Skeletal muscle tissue (tissue), 3 donors: ENCODE measurements at regions not wholly inside any gene's neighbourhood (a gene's known extent, or its start where the extent isn't known, plus 50 kb on each side); places are given as distances from the start of the nearest gene placed in this dataset.
A peak's percentile ranks its signal among the peaks of the same experiment; 100 is the strongest.

Experiments
- H3K27ac ChIP-seq: one replicate; pipeline ENCODE4 v1.7.0; 2013; ENCODE audit warnings: mild to moderate bottlenecking, low read depth, low read length, inconsistent platforms
- H3K27me3 ChIP-seq, 3 donors: one replicate each; pipeline ENCODE4 v1.7.0; 2013; ENCODE audit warnings: low read length in 3 of 3; ENCODE audit not compliant: control insufficient read depth in 3 of 3, insufficient read depth in 3 of 3
- H3K36me3 ChIP-seq, 3 donors: one replicate each; pipeline ENCODE4 v1.7.0; 2013; ENCODE audit warnings: low read length in 3 of 3; ENCODE audit not compliant: control insufficient read depth in 3 of 3, insufficient read depth in 3 of 3
- H3K4me1 ChIP-seq, 3 donors: one replicate each; pipeline ENCODE4 v1.7.0; 2013; ENCODE audit warnings: low read length in 3 of 3, mild to moderate bottlenecking in 3 of 3; ENCODE audit not compliant: control insufficient read depth in 3 of 3, insufficient read depth in 3 of 3
- H3K4me3 ChIP-seq, 3 donors: one replicate each; pipeline ENCODE4 v1.7.0; 2013; ENCODE audit warnings: low read length in 3 of 3
- H3K9ac ChIP-seq, 3 donors: one replicate each; pipeline ENCODE4 v1.7.0; 2013; ENCODE audit warnings: low read length in 3 of 3, mild to moderate bottlenecking in 3 of 3, moderate library complexity in 2 of 3, low read depth in 1 of 3
- H3K9me3 ChIP-seq, 3 donors: one replicate each; pipeline ENCODE4 v1.7.0; 2013; ENCODE audit warnings: low read length in 3 of 3; ENCODE audit not compliant: control insufficient read depth in 3 of 3
- donor health status: Osteomylitis.

- no peaks in the 10 kb centered on the region for H3K27me3 ChIP-seq
- no peak overlapping the region for H3K27ac ChIP-seq
- peaks cover 0 to 10% (median 0%) of the 10 kb centered on the region in 3 donors for H3K4me1 ChIP-seq
- peaks cover 0 to 8% (median 6%) of the 10 kb centered on the region in 3 donors for H3K36me3 ChIP-seq
- no peak overlapping the region for H3K4me3 ChIP-seq
- no peak overlapping the region for H3K9ac ChIP-seq
- H3K9me3 ChIP-seq: no peaks in the 10 kb centered on the region
These were observed 68.4 kb upstream of the ATP5PO start for GRCh38 chr21:33984021-33984481.

- peaks cover 7 to 26% (median 8%) of the 10 kb centered on the region in 3 donors for H3K4me1 ChIP-seq
- no peak overlapping the region for H3K4me3 ChIP-seq
- peaks cover 0 to 8% (median 6%) of the 10 kb centered on the region in 3 donors for H3K36me3 ChIP-seq
- H3K9me3 ChIP-seq: no peaks in the 10 kb centered on the region
- H3K27me3 ChIP-seq: no peaks in the 10 kb centered on the region
- H3K27ac ChIP-seq: no peak overlapping the region
- no peak overlapping the region for H3K9ac ChIP-seq
These were observed 65.9 kb upstream of the ATP5PO start for GRCh38 chr21:33981391-33982101.

GRCh38 chr21:33980276-33980916 lies 64.8 kb upstream of the ATP5PO start:
- Histone ChIP-seq H3K27me3 (no peaks in the 10 kb centered on the region), H3K27ac (no peak overlapping the region), H3K9ac (no peak overlapping the region)

GRCh38 chr21:33978585-33978984 lies 63.0 kb upstream of the ATP5PO start:
- Histone ChIP-seq H3K9me3 (no peaks in the 10 kb centered on the region), H3K36me3 (no peaks in the 10 kb centered on the region), H3K4me3 (no peak overlapping the region), H3K4me1 (peaks cover 14 to 33% (median 16%) of the 10 kb centered on the region in 3 donors), H3K9ac (no peak overlapping the region), H3K27ac (no peak overlapping the region), H3K27me3 (no peaks in the 10 kb centered on the region)

More at GRCh38 chr21:33980276-33980916, 64.8 kb upstream of the ATP5PO start:
- no peak overlapping the region for H3K4me3 ChIP-seq
- peaks cover 0 to 5% (median 3%) of the 10 kb centered on the region in 3 donors for H3K36me3 ChIP-seq
- H3K9me3 ChIP-seq: no peaks in the 10 kb centered on the region
- H3K4me1 ChIP-seq: peaks cover 14 to 32% (median 15%) of the 10 kb centered on the region in 3 donors

- no peaks in the 10 kb centered on the region for H3K9me3 ChIP-seq
- H3K4me3 ChIP-seq: peak overlapping the region in 1 of 3 donors; percentile 60
- H3K4me1 ChIP-seq: peaks cover 14 to 33% (median 16%) of the 10 kb centered on the region in 3 donors
- H3K27ac ChIP-seq: peak overlapping the region; percentile 88
- H3K36me3 ChIP-seq: no peaks in the 10 kb centered on the region
- H3K27me3 ChIP-seq: no peaks in the 10 kb centered on the region
- H3K9ac ChIP-seq: peak overlapping the region in 1 of 3 donors; percentile 62
These were observed 62.2 kb upstream of the ATP5PO start for GRCh38 chr21:33977721-33978369.

- Histone ChIP-seq H3K36me3 (no peaks in the 10 kb centered on the region), H3K4me3 (peak overlapping the region; percentile 24 to 63 (median 60)), H3K9ac (peak overlapping the region; percentile 35 to 70 (median 62)), H3K9me3 (no peaks in the 10 kb centered on the region), H3K27me3 (no peaks in the 10 kb centered on the region), H3K4me1 (peaks cover 14 to 33% (median 16%) of the 10 kb centered on the region in 3 donors), H3K27ac (peak overlapping the region; percentile 88)
These were observed 61.6 kb upstream of the ATP5PO start for GRCh38 chr21:33977017-33977720.

GRCh38 chr21:33976082-33977016 lies 60.7 kb upstream of the ATP5PO start:
- no peaks in the 10 kb centered on the region for H3K36me3 ChIP-seq
- peaks cover 14 to 33% (median 16%) of the 10 kb centered on the region in 3 donors for H3K4me1 ChIP-seq
- H3K9ac ChIP-seq: peak overlapping the region; percentile 52 to 70 (median 62)
- H3K4me3 ChIP-seq: peak overlapping the region; percentile 24 to 63 (median 60)
- H3K27ac ChIP-seq: peak overlapping the region; percentile 88
- H3K9me3 ChIP-seq: no peaks in the 10 kb centered on the region
- H3K27me3 ChIP-seq: no peaks in the 10 kb centered on the region

GRCh38 chr21:33975548-33976081 lies 60.0 kb upstream of the ATP5PO start:
- H3K9me3 ChIP-seq: no peaks in the 10 kb centered on the region
- peak overlapping the region in 2 of 3 donors; percentile 62 to 70 for H3K9ac ChIP-seq
- H3K4me3 ChIP-seq: peak overlapping the region in 2 of 3 donors; percentile 60 to 63
- peaks cover 14 to 33% (median 16%) of the 10 kb centered on the region in 3 donors for H3K4me1 ChIP-seq
- H3K36me3 ChIP-seq: no peaks in the 10 kb centered on the region
- no peaks in the 10 kb centered on the region for H3K27me3 ChIP-seq
- H3K27ac ChIP-seq: peak overlapping the region; percentile 88
